Activated T-helper 17 cell treated with anti-CD3 and anti-CD28 coated beads, Interleukin-2, amount 50 U/mL, for 72 hours (primary cell): ENCODE measurements at regions not wholly inside any gene's neighbourhood (a gene's known extent, or its start where the extent isn't known, plus 50 kb on each side); places are given as distances from the start of the nearest gene placed in this dataset.

ENCODE experiments used
- ATAC-seq: fragments of 150-1000 bp; cut with Tn5 transposase; replicated peaks from 2 replicates; pipeline ENCODE4 v1.10.0; 2021; ENCODE audit warnings: mild to moderate bottlenecking, moderate library complexity
- H3K27ac Mint-ChIP-seq: one replicate; pipeline ENCODE4 v1.8.0; 2022; ENCODE audit warnings: mixed read lengths
- H3K27me3 Mint-ChIP-seq: one replicate; pipeline ENCODE4 v1.8.0; 2022; ENCODE audit warnings: mixed read lengths
- H3K36me3 Mint-ChIP-seq: one replicate; pipeline ENCODE4 v1.8.0; 2022; ENCODE audit warnings: low read depth, mild to moderate bottlenecking, mixed read lengths
- H3K4me1 Mint-ChIP-seq: one replicate; pipeline ENCODE4 v1.8.0; 2022; ENCODE audit warnings: mixed read lengths
- H3K4me3 Mint-ChIP-seq: one replicate; pipeline ENCODE4 v1.8.0; 2022; ENCODE audit warnings: mild to moderate bottlenecking, mixed read lengths
- H3K9me3 Mint-ChIP-seq: one replicate; pipeline ENCODE4 v1.8.0; 2022; ENCODE audit warnings: mixed read lengths

DNA sequence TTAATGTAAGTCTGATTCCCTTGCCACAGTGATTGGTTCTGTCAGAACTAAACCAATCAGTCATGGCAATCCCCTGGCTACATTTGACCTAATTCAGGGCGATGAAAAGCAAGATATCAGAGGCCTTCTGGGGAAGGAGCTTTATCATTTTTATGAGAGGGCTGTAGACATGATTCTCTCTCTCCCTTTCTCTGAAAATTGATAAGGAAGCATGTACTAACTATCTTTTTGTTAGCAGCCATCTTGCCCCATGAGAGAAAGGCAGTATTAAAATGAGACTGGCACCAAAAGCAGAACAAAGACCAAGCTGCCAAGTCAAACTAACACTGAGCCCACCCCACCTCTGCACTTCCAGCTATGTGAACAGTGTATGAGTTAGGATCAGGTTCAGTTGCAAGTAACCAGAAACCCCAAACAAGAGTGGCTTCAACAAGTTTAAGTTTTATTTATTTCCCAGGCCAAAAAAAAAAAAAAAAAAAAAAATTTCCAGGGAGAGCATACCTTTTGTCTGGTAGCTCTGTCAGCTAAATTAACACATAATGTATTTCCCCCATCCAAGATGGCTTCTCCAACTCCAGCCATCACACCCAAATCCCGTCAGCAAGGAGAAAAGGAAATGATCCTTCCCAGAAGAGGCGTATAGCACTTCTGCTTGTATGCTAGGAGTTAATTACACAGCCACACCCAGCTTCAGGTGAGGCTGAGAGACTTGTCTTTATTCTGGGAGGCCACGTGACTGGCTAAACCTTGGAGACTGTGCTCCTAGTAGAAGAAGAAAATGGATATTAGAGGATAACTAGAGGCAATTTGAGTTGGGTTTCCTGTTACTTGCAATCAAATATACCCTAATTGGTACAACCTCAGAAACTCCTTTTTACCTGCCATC is 105.8 kb upstream of the RALGPS2 start:
- Mint-ChIP-seq H3K4me1 (no peaks in the 10 kb centered on the region), H3K36me3 (no peaks in the 10 kb centered on the region), H3K27ac (no peak overlapping the region), H3K27me3 (peaks cover 2% of the 10 kb centered on the region), H3K4me3 (no peak overlapping the region), H3K9me3 (no peaks in the 10 kb centered on the region)
- ATAC-seq = no peak

DNA sequence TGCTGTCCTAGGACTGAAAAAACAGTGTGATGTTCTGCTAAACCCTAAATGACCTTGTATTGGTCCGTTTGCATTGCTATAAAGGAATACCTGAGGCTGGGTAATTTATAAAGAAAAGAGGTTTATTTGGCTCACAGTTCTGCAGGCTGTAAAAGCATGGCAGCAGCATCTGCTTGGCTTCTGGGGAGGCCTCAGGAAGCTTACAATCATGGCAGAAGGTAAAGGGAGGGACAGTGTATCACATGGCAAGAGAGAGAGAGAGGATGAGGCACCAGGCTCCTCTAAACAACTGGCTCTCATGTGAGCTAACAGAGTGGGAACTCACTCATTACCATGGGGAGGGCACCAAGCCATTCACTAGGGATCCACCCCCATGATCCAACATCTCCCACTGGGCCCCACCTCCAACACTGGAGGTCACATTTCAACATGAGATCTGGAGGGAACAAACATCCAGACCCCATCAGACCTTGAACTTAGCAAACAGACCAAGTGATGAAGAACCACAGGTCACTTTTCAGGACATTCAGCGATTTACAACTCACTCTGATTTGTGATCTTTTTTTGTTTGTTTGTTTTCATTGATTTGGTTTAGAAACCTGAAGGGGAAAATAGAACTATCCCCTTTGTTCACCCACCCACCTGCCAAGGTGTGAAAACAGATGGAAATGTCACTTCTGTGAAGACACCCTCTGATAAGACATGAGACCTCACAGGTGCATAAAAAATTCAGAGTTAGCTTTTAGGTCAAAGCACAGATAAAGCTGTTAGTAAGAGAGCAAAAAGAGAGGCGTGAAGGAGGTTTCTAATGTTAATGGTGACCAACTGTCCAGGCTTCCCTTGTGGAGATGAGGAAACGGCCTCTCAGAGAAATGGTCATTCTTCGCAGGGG is 104.2 kb upstream of the RALGPS2 start:
- Mint-ChIP-seq H3K4me3 (no peak overlapping the region), H3K4me1 (no peaks in the 10 kb centered on the region), H3K9me3 (no peaks in the 10 kb centered on the region), H3K27ac (no peak overlapping the region), H3K27me3 (peaks cover 2% of the 10 kb centered on the region), H3K36me3 (no peaks in the 10 kb centered on the region)
- ATAC-seq = no peak

DNA sequence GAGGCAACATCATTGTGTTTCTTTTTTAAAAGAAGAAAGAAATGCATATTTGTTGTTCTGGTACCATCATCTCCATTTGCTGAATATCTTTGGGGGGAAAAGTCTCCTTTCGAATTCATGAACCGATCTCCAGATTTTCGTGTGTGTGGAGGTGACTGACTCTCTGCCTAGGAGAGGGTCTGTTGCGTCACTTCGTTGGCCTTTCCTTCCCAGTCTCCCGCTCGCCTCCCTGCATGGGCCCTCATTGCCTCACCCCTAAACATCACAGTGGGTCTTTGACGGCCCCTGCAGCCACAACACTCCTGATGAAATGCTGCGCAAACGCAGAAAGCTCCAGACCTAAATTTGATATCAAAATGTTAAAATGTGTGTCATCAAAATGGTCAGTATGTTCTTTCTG is 103.2 kb upstream of the RALGPS2 start:
- Mint-ChIP-seq H3K27me3 (peaks cover 2% of the 10 kb centered on the region), H3K4me3 (no peak overlapping the region), H3K4me1 (no peaks in the 10 kb centered on the region), H3K27ac (no peak overlapping the region), H3K36me3 (no peaks in the 10 kb centered on the region), H3K9me3 (no peaks in the 10 kb centered on the region)
- no peak for ATAC-seq

DNA sequence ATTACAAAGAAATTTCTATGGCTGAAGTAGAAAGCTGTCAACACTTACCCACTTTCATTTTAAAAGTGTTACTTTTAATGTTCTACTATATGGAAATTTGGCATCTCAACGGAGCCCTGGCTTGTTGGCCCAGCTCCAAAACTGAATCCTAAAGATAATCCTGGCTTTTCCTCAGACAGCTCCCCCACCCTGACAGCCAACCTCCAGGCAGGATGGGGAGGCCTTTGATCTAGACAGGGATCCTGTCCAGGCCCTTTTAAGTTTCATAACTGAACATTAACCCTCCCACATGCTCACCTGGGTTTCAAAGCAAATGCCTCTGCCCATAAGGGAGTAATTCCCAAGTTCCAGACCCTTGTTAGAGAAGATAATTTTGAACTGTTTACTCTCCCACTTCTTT is 99.3 kb upstream of the RALGPS2 start:
- no peak overlapping the region for H3K27ac Mint-ChIP-seq
- H3K27me3 Mint-ChIP-seq = no peaks in the 10 kb centered on the region
- H3K4me1 Mint-ChIP-seq = no peaks in the 10 kb centered on the region
- H3K36me3 Mint-ChIP-seq = no peaks in the 10 kb centered on the region
- H3K9me3 Mint-ChIP-seq = no peaks in the 10 kb centered on the region
- H3K4me3 Mint-ChIP-seq = no peak overlapping the region
- no peak for ATAC-seq

DNA sequence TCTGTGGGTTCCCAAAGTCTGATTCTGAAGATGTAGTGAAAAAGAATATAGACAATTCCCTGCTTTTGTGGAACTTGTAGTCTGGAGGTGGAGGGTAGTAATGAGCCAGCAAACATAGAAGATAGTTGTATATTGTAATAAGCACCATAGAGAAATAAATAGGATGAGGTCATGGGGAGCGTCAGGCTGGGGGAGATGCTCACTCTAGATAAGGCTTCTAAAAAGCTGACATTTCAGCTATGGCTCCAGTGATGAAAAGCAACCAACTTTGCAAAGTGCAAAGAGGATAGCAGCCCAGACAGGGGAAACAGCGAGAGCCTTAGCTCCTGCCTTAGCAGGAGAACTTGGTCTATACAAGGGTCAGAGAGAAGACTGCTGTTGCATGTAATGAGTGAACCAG is 98.0 kb upstream of the RALGPS2 start:
- H3K4me3 Mint-ChIP-seq = no peak overlapping the region
- H3K9me3 Mint-ChIP-seq = no peaks in the 10 kb centered on the region
- no peak overlapping the region for H3K27ac Mint-ChIP-seq
- H3K27me3 Mint-ChIP-seq = no peaks in the 10 kb centered on the region
- H3K4me1 Mint-ChIP-seq = no peaks in the 10 kb centered on the region
- no peaks in the 10 kb centered on the region for H3K36me3 Mint-ChIP-seq
- no peak for ATAC-seq

DNA sequence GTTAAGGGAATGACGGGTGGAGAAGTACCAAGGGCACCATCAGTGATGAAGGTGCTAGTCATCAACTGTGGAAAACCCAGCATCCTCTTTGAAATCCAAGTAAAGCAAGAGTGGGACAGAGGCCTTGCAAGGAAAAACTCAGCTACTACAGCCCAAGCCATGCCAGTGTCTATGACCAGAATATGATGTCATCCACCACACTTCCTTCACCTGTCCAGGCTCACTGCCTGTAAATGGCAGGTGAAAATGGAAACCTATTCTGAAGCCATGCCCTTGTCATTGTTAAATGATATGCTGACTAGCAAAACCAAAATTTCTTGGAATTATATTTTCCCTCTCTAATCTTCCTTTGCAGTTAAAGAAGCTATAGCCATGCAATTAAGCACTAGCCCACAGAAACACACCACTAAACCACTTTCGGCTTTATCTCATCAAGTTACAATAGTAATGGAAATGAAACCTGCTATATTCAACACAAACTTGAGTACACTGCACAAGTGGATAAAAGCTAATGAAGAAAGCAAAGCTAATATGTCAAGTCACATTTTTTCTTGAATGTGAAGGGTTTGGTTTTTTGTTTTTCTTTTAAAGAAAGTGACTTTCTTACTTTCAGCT is 96.3 kb upstream of the RALGPS2 start:
- Mint-ChIP-seq H3K4me1 (no peaks in the 10 kb centered on the region), H3K27ac (no peak overlapping the region), H3K9me3 (no peaks in the 10 kb centered on the region), H3K4me3 (no peak overlapping the region), H3K36me3 (no peaks in the 10 kb centered on the region), H3K27me3 (peaks cover 3% of the 10 kb centered on the region)
- no peak for ATAC-seq

DNA sequence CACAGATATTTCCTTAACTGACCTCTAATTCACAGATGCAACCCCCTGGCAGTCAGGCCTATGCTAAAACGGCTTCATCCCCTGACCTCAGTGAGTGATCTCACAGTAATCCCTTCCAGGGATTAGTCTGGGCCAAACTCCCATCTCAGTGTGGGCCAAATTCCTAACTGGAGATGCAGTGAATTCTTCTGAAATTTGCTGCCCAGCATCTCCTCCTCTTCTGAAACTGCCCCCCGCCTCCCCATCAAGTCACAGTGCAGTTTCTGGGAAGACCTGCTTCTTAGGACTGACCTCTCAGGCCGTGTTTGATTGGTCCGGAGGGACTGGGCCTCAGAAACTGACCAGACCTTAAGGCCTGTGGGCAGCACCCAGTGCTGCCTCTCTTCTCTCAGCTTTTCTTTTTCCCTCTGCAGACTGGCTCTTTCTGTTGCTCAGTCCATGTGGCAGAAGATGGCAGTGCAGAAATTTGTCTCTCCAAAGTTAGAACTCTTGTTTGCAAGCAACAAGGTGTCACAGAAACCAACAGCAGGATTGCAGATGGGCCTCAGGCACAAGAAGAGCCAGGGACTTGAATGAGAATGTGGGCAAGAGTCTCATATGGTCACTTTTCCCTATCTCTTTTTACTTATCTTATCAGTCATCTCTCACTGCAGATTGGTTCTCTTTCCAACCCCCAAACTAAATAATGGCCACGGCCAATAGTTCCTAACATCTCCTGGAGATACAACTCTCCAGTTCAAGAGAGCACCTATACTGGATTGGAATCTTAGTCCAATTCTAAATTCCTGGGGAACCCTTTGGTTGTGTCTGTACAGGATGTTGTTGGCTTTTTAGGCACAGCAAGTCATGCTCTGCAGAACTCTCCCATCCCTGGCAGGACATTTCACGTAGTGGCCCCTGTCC is 95.5 kb upstream of the RALGPS2 start:
- no peaks in the 10 kb centered on the region for H3K36me3 Mint-ChIP-seq

DNA sequence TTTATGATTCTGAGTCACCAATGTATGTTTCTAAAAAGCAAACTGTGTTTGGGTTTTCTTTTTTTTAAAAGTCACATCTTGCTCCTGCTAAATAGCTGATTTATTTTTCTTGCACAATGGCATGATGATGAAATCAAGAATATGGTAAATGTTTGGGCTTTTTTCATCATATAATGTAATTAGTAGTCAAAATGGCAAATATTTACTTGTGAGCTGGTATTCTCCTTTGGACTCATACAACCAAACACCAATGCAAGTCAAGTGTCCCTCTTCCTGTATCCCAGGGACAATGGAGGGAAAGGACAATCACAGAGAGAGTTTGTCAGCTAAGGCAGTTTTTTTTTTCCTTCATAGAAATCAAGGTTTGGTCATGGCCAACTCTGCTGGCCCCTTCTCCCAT is 94.6 kb upstream of the RALGPS2 start:
- Mint-ChIP-seq H3K36me3 (no peaks in the 10 kb centered on the region), H3K4me3 (no peak overlapping the region), H3K27ac (no peak overlapping the region), H3K9me3 (no peaks in the 10 kb centered on the region), H3K4me1 (no peaks in the 10 kb centered on the region), H3K27me3 (peaks cover 3% of the 10 kb centered on the region)
- no peak for ATAC-seq

More for the DNA sequence above, 95.5 kb upstream of the RALGPS2 start:
- Mint-ChIP-seq H3K4me3 (no peak overlapping the region), H3K27ac (no peak overlapping the region), H3K27me3 (peaks cover 3% of the 10 kb centered on the region), H3K9me3 (no peaks in the 10 kb centered on the region), H3K4me1 (no peaks in the 10 kb centered on the region)
- no peak for ATAC-seq

DNA sequence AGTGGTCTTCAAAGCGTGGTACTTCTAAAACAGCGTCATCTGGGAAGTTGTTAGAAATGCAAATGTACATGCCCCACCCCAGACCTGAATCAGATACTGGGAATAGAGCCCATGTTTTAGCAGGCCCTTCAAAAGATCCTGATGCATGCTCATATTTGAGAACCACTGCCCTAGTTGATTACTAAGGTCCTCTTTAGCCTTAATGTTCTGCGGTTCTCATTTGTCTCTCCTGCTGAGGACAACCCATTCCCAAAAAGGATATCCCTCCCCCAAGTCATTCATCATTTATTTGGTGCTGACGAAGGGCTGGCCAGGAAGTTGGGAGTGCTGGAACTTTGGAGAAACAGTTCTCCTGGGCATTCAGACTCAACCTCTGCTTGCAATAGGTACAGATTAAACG is 92.4 kb upstream of the RALGPS2 start:
- Mint-ChIP-seq H3K4me3 (no peak overlapping the region), H3K9me3 (no peaks in the 10 kb centered on the region), H3K27ac (no peak overlapping the region), H3K27me3 (peaks cover 3% of the 10 kb centered on the region), H3K36me3 (no peaks in the 10 kb centered on the region), H3K4me1 (no peaks in the 10 kb centered on the region)
- ATAC-seq = no peak

DNA sequence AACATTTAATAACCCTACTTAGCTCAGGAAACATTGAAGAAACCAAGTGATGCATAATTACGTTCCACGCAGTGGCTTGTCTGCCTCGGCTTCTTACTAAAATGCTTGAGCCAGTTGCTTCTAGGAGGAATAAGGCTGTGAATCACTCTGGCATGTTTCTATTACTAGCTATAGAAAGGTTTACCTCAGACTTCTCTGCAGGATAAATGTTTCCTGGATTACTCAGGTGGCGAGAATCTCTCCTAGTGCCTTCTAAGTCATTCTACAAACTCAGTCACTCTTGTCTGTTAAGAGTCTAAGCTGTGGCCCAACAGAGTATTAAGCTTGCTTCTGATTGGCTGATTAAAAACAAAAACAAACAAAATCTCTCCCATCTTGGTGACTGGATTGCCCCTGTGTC is 92.0 kb upstream of the RALGPS2 start:
- Mint-ChIP-seq H3K27ac (no peak overlapping the region), H3K36me3 (no peaks in the 10 kb centered on the region), H3K4me3 (no peak overlapping the region), H3K9me3 (no peaks in the 10 kb centered on the region), H3K4me1 (no peaks in the 10 kb centered on the region), H3K27me3 (peaks cover 3% of the 10 kb centered on the region)
- no peak for ATAC-seq

DNA sequence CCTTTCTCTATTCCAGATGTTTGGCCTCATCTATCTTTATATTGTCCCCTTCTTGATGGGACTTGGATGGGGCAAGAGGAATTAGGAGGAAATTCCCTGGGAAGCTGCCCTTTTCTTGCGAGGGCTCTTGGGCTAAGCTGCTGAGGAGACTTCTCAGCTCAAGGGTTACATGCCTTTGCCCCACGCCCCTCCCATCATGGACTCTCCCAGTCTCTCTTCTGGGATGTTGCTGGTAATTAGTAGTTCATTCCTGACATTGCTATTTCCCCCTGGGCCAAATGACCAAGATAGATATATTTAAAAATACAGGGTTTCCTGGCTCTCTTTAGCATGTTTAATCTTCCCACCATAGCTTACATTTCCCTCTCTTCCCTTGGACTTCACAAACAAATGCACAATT is 90.6 kb upstream of the RALGPS2 start:
- no peaks in the 10 kb centered on the region for H3K9me3 Mint-ChIP-seq
- H3K36me3 Mint-ChIP-seq = no peaks in the 10 kb centered on the region
- no peak overlapping the region for H3K4me3 Mint-ChIP-seq
- H3K27me3 Mint-ChIP-seq = peaks cover 3% of the 10 kb centered on the region
- no peaks in the 10 kb centered on the region for H3K4me1 Mint-ChIP-seq
- H3K27ac Mint-ChIP-seq = no peak overlapping the region
- ATAC-seq = no peak

DNA sequence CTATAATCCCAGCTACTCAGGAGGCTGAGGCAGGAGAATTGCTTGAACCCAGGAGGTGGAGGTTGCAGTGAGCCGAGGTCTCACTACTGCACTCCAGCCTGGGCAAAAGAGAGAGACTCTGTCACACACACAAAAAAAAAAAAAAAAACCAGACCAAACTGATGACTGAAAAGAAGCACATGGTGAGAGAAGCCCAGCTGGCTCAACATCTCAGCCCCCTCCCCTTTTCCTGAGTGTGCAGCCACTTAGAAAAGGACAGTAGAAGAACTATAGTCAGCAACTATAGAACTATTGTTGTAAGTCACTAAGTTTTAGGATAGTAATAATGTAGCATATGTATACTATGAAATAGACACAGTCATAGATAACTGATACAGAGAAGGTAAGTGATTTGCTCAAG is 87.2 kb upstream of the RALGPS2 start:
- Mint-ChIP-seq H3K9me3 (no peaks in the 10 kb centered on the region), H3K27me3 (peaks cover 3% of the 10 kb centered on the region), H3K27ac (no peak overlapping the region), H3K36me3 (no peaks in the 10 kb centered on the region), H3K4me3 (no peak overlapping the region), H3K4me1 (no peaks in the 10 kb centered on the region)
- ATAC-seq = no peak

DNA sequence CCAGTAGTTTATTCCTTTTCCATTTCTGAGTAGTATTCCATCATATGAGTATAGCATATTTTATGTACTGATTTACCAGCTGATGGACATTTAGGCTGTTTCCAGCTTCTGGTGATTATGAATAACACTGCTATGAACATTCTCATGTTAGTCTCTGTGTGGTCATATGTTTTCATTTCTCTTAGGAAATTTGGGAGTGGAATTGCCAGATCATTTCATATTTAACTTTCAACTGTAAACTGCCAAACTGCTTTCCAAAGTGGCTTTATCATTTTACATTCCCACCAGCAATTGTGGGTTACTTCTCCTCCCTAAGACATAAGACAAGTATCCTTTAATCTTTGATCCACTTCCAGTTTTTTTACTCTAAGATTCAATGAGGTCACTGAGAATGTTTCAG is 85.7 kb upstream of the RALGPS2 start:
- H3K36me3 Mint-ChIP-seq = no peaks in the 10 kb centered on the region
- peaks cover 5% of the 10 kb centered on the region for H3K27me3 Mint-ChIP-seq
- H3K27ac Mint-ChIP-seq = no peak overlapping the region
- no peaks in the 10 kb centered on the region for H3K9me3 Mint-ChIP-seq
- no peak overlapping the region for H3K4me3 Mint-ChIP-seq
- H3K4me1 Mint-ChIP-seq = no peaks in the 10 kb centered on the region
- no peak for ATAC-seq

DNA sequence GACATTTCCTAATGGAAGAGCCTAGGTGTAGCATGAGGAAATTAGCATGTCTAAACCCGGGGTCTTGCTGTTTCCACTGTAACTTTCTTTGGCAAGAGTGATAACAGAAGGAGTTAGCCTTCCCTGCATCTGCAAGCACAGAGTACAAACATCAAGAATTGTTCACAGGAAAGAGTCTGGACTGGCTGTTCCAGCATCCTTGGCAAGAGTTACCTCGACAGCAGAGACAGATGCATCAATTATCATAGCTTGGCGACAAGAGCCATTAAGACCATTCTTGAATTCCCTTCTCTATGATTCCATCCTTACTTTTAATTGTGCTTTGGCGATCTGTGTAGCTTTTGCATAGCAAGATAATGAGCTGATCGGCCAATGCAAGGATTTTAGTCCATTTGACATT is 82.8 kb upstream of the RALGPS2 start:
- Mint-ChIP-seq H3K4me1 (no peaks in the 10 kb centered on the region), H3K36me3 (no peaks in the 10 kb centered on the region), H3K27me3 (peaks cover 9% of the 10 kb centered on the region), H3K4me3 (no peak overlapping the region), H3K9me3 (no peaks in the 10 kb centered on the region), H3K27ac (no peak overlapping the region)
- no peak for ATAC-seq
